T-helper 2 cell treated with Interferon-gamma antibody and Interleukin-4, amounts not matched to agents 100 ng/mL and 5 ng/mL, for 36 hours (primary cell): ENCODE measurements at regions not wholly inside any gene's neighbourhood (a gene's known extent, or its start where the extent isn't known, plus 50 kb on each side); places are given as distances from the start of the nearest gene placed in this dataset.
"Not testable (repeated sequence)": the region's sequence is repeated elsewhere in the genome, so short reads cannot be mapped to it uniquely, and the experiment has no call there.

ENCODE experiments used
- intact Hi-C: fragments of 100-400 bp; cut with micrococcal nuclease; formaldehyde crosslinking; loops from one replicate; pipeline ENCODE4 v1.15.1; 2023

GRCh38 chr1:37159102-37159501, 124.8 kb upstream of the GRIK3 start:
- intact Hi-C loops: no loop called here

GRCh38 chr1:37161171-37161570, 126.9 kb upstream of the GRIK3 start:
- intact Hi-C loops: no loop called here

GRCh38 chr1:37162059-37162458, 127.7 kb upstream of the GRIK3 start:
- intact Hi-C loops: no loop called here

GRCh38 chr1:37166005-37166404, 131.7 kb upstream of the GRIK3 start:
- intact Hi-C loops: no loop called here

- intact Hi-C loops: no loop called here
Observed at GRCh38 chr1:37167479-37167878, 133.2 kb upstream of the GRIK3 start.

GRCh38 chr1:37169241-37169640, 134.9 kb upstream of the GRIK3 start:
- intact Hi-C loops: no loop called here

GRCh38 chr1:37169743-37170275, 135.5 kb upstream of the GRIK3 start:
- intact Hi-C loops: no loop called here

- intact Hi-C loops: no loop called here
Observed at GRCh38 chr1:37171691-37172090, 137.4 kb upstream of the GRIK3 start.

- intact Hi-C loops: no loop called here
Observed at GRCh38 chr1:37174341-37174740, 140.0 kb upstream of the GRIK3 start.

GRCh38 chr1:37174876-37175275, 140.6 kb upstream of the GRIK3 start:
- intact Hi-C loops: no loop called here

GRCh38 chr1:37175666-37176215, 141.4 kb upstream of the GRIK3 start:
- intact Hi-C loops: no loop called here

- intact Hi-C loops: no loop called here
Observed at GRCh38 chr1:37176269-37176668, 142.0 kb upstream of the GRIK3 start.

- intact Hi-C loops: no loop called here
Observed at GRCh38 chr1:37177230-37177864, 143.0 kb upstream of the GRIK3 start.

- intact Hi-C loops: no loop called here
Observed at GRCh38 chr1:37181425-37181824, 147.1 kb upstream of the GRIK3 start.

GRCh38 chr1:37184789-37185188, 150.5 kb upstream of the GRIK3 start:
- intact Hi-C loops: no loop called here

GRCh38 chr1:37186246-37186756, 152.0 kb upstream of the GRIK3 start:
- intact Hi-C loops: no loop called here

GRCh38 chr1:37189111-37189510, 154.8 kb upstream of the GRIK3 start:
- intact Hi-C loops: no loop called here

GRCh38 chr1:37197411-37197810, 163.1 kb upstream of the GRIK3 start:
- intact Hi-C loops: no loop called here

GRCh38 chr1:37214305-37214704, 180.0 kb upstream of the GRIK3 start:
- intact Hi-C loops: not testable (repeated sequence)

GRCh38 chr1:37233606-37234005, 199.3 kb upstream of the GRIK3 start:
- intact Hi-C loops: no loop called here

GRCh38 chr1:37234941-37235418, 200.7 kb upstream of the GRIK3 start:
- intact Hi-C loops: no loop called here

- intact Hi-C loops: no loop called here
Observed at GRCh38 chr1:37237948-37238347, 203.6 kb upstream of the GRIK3 start.
